Endothelial cell of umbilical vein (primary cell): ENCODE measurements at regions not wholly inside any gene's neighbourhood (a gene's known extent, or its start where the extent isn't known, plus 50 kb on each side); places are given as distances from the start of the nearest gene placed in this dataset.

Experiments used
- BruUV-seq: library from RNA; stranded (reverse); fragments of 400-500 nt; replicated peaks from 2 replicates; lab custom pipeline; 2021; lab: Mats Ljungman, UMichigan
- CTCF ChIA-PET: fragments of 300-600, 350-600 bp; sonication (Branson Sonifier 250); formaldehyde crosslinking; loops from one replicate; lab custom pipeline; 2021; ENCODE audit warnings: antibody characterized with exemption, inconsistent platforms; lab: Charles Lee
- POLR2A ChIA-PET: fragments of 300-600, 350-600 bp; sonication (Branson Sonifier 250); formaldehyde crosslinking; loops from one replicate; lab custom pipeline; 2021; ENCODE audit warnings: antibody characterized with exemption, inconsistent platforms; lab: Charles Lee
- DNase-seq: peaks from one replicate; pipeline ENCODE4 v3.0.0-alpha.2; 2011; ENCODE audit warnings: low read depth, low spot score
- FAIRE-seq: peaks from 2 replicates; lab custom pipeline; 2011; peaks lifted over from hg19 to GRCh38; lab: Jason Lieb, UNC
- H2AFZ ChIP-seq: 2 replicates; pipeline ENCODE4 v1.6.0; 2012; ENCODE audit warnings: low read depth, low read length, control low read depth, inconsistent platforms
- H3K27ac ChIP-seq: 2 replicates; pipeline ENCODE4 v1.5.1; 2011; ENCODE audit warnings: low read depth, mild to moderate bottlenecking, control low read depth, low read length, moderate library complexity; ENCODE audit not compliant: insufficient read depth
- H3K27me3 ChIP-seq, 2 experiments: 2 replicates each; pipeline versions ENCODE4 v1.6.0 to v1.6.1; 2011; ENCODE audit warnings: low read length in 2 of 2, mixed read lengths in 1 of 2; ENCODE audit not compliant: control insufficient read depth in 2 of 2, insufficient read depth in 2 of 2
- H3K36me3 ChIP-seq, 2 experiments: 2 replicates in 1 of 2; 3 replicates in 1 of 2; pipeline ENCODE4 v1.5.1; 2011; ENCODE audit warnings: low read length in 2 of 2, mild to moderate bottlenecking in 1 of 2, moderate library complexity in 1 of 2; ENCODE audit not compliant: control insufficient read depth in 2 of 2, insufficient read depth in 2 of 2; ENCODE audit errors: extremely low read depth in 1 of 2
- H3K4me1 ChIP-seq: 3 replicates; pipeline ENCODE4 v1.5.1; 2011; ENCODE audit warnings: mild to moderate bottlenecking, low read length; ENCODE audit not compliant: control insufficient read depth, insufficient read depth; ENCODE audit errors: extremely low read depth
- H3K4me2 ChIP-seq: 2 replicates; pipeline ENCODE4 v1.6.1; 2011; ENCODE audit warnings: low read length, control low read depth, mixed read lengths; ENCODE audit not compliant: insufficient read depth
- H3K4me3 ChIP-seq, 3 experiments: fragments of 200-600 bp in 1 of 3; sonication (generic), shearing (Covaris generic) in 1 of 3; replicated peaks in 1 of 3; 2 replicates each; pipeline ENCODE4 v1.5.1; 2011 to 2016; ENCODE audit warnings: control low read depth in 3 of 3, low read length in 3 of 3, mild to moderate bottlenecking in 2 of 3, inconsistent platforms in 1 of 3, low read depth in 1 of 3, moderate library complexity in 1 of 3; ENCODE audit not compliant: insufficient read depth in 1 of 3
- H3K79me2 ChIP-seq: 2 replicates; pipeline ENCODE4 v1.6.0; 2012; ENCODE audit warnings: low read length, inconsistent platforms; ENCODE audit not compliant: control insufficient read depth, insufficient read depth
- H3K9ac ChIP-seq: replicated peaks from 2 replicates; pipeline ENCODE3; 2011; ENCODE audit warnings: low read length, control low read depth; ENCODE audit not compliant: insufficient read depth; ENCODE audit errors: extremely low read depth
- H3K9me1 ChIP-seq: replicated peaks from 3 replicates; pipeline ENCODE4 v1.6.0; 2011; ENCODE audit warnings: mild to moderate bottlenecking, low read length; ENCODE audit not compliant: control insufficient read depth, insufficient read depth; ENCODE audit errors: extremely low read depth
- H3K9me3 ChIP-seq: replicated peaks from 2 replicates; pipeline ENCODE4 v1.5.1; 2012; ENCODE audit warnings: low read length, inconsistent platforms; ENCODE audit not compliant: control insufficient read depth, insufficient read depth
- H4K20me1 ChIP-seq: replicated peaks from 2 replicates; pipeline ENCODE3; 2011; ENCODE audit warnings: mild to moderate bottlenecking, low read length; ENCODE audit not compliant: control insufficient read depth, insufficient read depth; ENCODE audit errors: extremely low read depth
- EZH2 ChIP-seq: IDR thresholded peaks from 2 replicates; pipeline ENCODE4 v1.6.1; 2012; ENCODE audit warnings: borderline replicate concordance, low read depth, mild to moderate bottlenecking, moderate library complexity, low read length, inconsistent platforms; ENCODE audit not compliant: severe bottlenecking
- FOS ChIP-seq: IDR thresholded peaks from 2 replicates; pipeline ENCODE4 v1.6.1; 2011; ENCODE audit warnings: mild to moderate bottlenecking, low read length, moderate library complexity, borderline replicate concordance; ENCODE audit not compliant: insufficient read depth
- GATA2 ChIP-seq: IDR thresholded peaks from 2 replicates; pipeline ENCODE4 v1.7.0; 2011; ENCODE audit warnings: low read depth, mild to moderate bottlenecking, moderate library complexity, mixed read lengths, low read length; ENCODE audit not compliant: insufficient read length, insufficient read depth
- JUN ChIP-seq: IDR thresholded peaks from 2 replicates; pipeline ENCODE4 v1.6.1; 2011; ENCODE audit warnings: borderline replicate concordance, low read depth; ENCODE audit not compliant: insufficient read length, insufficient read depth
- MYC ChIP-seq: IDR thresholded peaks from one replicate; pipeline ENCODE4 v1.6.1; 2011; ENCODE audit warnings: mild to moderate bottlenecking, low read depth, low read length
- POLR2A ChIP-seq: IDR thresholded peaks from 2 replicates; pipeline ENCODE4 v1.6.1; 2012; ENCODE audit warnings: low read depth, mild to moderate bottlenecking, control low read depth, low read length
- POLR2AphosphoS5 ChIP-seq: IDR thresholded peaks from 2 replicates; pipeline ENCODE4 v1.6.1; 2012; ENCODE audit warnings: low read depth, mild to moderate bottlenecking, control low read depth, low read length, moderate library complexity; ENCODE audit not compliant: insufficient read depth
- dilution Hi-C: fragments of 300-500 bp; cut with MboI; formaldehyde crosslinking; loops from one replicate; pipeline ENCODE4 v1.15.0; 2019; ENCODE audit warnings: low sequenced_read_pairs; ENCODE audit not compliant: extremely low pct_ligation_motif_present
- intact Hi-C: fragments of 100-400 bp; cut with micrococcal nuclease; formaldehyde crosslinking; loops from one replicate; pipeline ENCODE4 v1.10.0; 2022
- TF ChIP-seq, protein P1 (sequence below), 2 donors: IDR thresholded peaks; 1 replicate in 1 of 2; 2 replicates in 1 of 2; pipeline ENCODE4 v1.5.1; 2011; ENCODE audit warnings: low read length in 2 of 2, mild to moderate bottlenecking in 2 of 2, moderate library complexity in 2 of 2, control low read depth in 1 of 2, inconsistent platforms in 1 of 2, low read depth in 1 of 2; ENCODE audit not compliant: insufficient read depth in 1 of 2; ENCODE audit errors: extremely low read depth in 1 of 2
- TF ChIP-seq, protein P2 (sequence below): IDR thresholded peaks from 2 replicates; pipeline ENCODE4 v1.6.1; 2011; ENCODE audit not compliant: insufficient read depth, insufficient read length

DNA sequence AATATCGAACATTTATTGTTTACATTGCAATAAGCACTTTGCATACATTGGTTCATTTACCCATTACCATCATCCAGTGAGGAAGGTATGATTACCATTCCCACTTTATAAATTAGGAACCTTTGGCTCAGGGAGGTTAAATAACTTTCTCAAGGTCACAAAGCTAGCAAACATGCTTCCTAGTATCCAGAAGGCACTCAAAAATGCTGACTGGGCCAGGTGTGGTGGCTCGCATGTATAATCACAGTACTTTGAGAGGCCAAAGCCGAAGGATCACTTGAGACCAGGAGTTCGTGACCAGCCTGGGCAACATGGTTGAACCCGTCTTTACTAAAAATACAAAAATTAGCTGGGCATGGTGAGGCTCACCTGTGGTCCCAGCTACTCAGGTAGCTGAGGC, 259.6 kb downstream of the TMEM114 start:
- no peak for FAIRE-seq
- CTCF ChIA-PET, result no interaction called here

DNA sequence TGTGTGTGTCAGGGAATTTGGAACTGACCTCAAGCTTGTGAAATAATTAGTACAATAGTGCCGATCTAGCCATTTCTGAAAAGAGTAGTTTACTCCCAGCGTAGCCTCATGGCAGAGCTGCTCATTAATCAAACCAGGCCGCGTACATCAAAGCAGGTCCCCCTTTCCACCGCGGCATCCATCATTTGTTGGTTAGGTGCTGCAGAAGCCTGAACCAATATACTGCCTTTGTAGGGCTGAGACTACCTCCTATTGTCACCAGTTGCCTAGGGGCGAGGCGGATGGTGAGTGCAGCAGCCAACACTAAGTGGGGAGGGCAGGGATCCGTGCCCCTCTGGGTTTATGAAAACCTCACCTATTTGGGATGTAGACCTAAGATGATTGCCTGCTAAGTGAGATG, 264.1 kb downstream of the TMEM114 start:
- intact Hi-C loops, result no loop called here

More for the DNA sequence above, 259.6 kb downstream of the TMEM114 start:
- intact Hi-C loops, result no loop called here
- Histone ChIP-seq H2AFZ (no peak overlapping the region), H3K9ac (no peak overlapping the region), H3K27me3 (no peaks in the 10 kb centered on the region), H3K4me1 (no peaks in the 10 kb centered on the region), H3K4me3 (no peak overlapping the region), H3K9me1 (no peaks in the 10 kb centered on the region), H3K79me2 (no peaks in the 10 kb centered on the region), H3K36me3 (no peaks in the 10 kb centered on the region), H4K20me1 (no peaks in the 10 kb centered on the region), H3K9me3 (peaks cover 5% of the 10 kb centered on the region), H3K4me2 (no peak overlapping the region), H3K27ac (no peak overlapping the region)
- POLR2A ChIA-PET, result no interaction called here
- no TSS peak for BruUV-seq
- TF ChIP-seq, protein P1, sequence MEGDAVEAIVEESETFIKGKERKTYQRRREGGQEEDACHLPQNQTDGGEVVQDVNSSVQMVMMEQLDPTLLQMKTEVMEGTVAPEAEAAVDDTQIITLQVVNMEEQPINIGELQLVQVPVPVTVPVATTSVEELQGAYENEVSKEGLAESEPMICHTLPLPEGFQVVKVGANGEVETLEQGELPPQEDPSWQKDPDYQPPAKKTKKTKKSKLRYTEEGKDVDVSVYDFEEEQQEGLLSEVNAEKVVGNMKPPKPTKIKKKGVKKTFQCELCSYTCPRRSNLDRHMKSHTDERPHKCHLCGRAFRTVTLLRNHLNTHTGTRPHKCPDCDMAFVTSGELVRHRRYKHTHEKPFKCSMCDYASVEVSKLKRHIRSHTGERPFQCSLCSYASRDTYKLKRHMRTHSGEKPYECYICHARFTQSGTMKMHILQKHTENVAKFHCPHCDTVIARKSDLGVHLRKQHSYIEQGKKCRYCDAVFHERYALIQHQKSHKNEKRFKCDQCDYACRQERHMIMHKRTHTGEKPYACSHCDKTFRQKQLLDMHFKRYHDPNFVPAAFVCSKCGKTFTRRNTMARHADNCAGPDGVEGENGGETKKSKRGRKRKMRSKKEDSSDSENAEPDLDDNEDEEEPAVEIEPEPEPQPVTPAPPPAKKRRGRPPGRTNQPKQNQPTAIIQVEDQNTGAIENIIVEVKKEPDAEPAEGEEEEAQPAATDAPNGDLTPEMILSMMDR (IDR thresholded peaks at IDR 0.05; ENCODE audit: extremely low read depth in 1 of 2, insufficient read depth in 1 of 2, low read depth in 1 of 2, low read length in 2 of 2), result no peak
- TF ChIP-seq EZH2 (no peak), GATA2 (no peak), MYC (no peak), JUN (no peak), FOS (no peak), POLR2A (no peak), POLR2AphosphoS5 (no peak)
- no peak for DNase-seq
- dilution Hi-C loops, result no loop called here

More for the DNA sequence above, 264.1 kb downstream of the TMEM114 start:
- H4K20me1 ChIP-seq, result no peaks in the 10 kb centered on the region
- no peak overlapping the region for H3K4me3 ChIP-seq
- H3K9me1 ChIP-seq, result no peaks in the 10 kb centered on the region
- POLR2A ChIA-PET, result no interaction called here
- FAIRE-seq, result no peak
- no peak overlapping the region for H3K9ac ChIP-seq
- no peaks in the 10 kb centered on the region for H3K79me2 ChIP-seq
- no peak overlapping the region for H3K27ac ChIP-seq
- dilution Hi-C loops, result no loop called here
- no peak overlapping the region for H2AFZ ChIP-seq
- no peaks in the 10 kb centered on the region for H3K4me1 ChIP-seq
- TF ChIP-seq POLR2A, result no peak
- TF ChIP-seq GATA2, result no peak
- TF ChIP-seq MYC, result no peak
- TF ChIP-seq POLR2AphosphoS5, result no peak
- TF ChIP-seq EZH2, result no peak
- TF ChIP-seq FOS, result no peak
- TF ChIP-seq, protein P2, sequence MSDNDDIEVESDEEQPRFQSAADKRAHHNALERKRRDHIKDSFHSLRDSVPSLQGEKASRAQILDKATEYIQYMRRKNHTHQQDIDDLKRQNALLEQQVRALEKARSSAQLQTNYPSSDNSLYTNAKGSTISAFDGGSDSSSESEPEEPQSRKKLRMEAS, result no peak
- TF ChIP-seq, protein P1 (IDR thresholded peaks at IDR 0.05; ENCODE audit: extremely low read depth in 1 of 2, insufficient read depth in 1 of 2, low read depth in 1 of 2, low read length in 2 of 2), result no peak
- TF ChIP-seq JUN, result no peak
- no peak for DNase-seq
- H3K9me3 ChIP-seq, result peaks cover 8% of the 10 kb centered on the region
- CTCF ChIA-PET, result no interaction called here
- BruUV-seq, result no TSS peak
- H3K36me3 ChIP-seq, result no peaks in the 10 kb centered on the region
- no peaks in the 10 kb centered on the region for H3K27me3 ChIP-seq
- no peak overlapping the region for H3K4me2 ChIP-seq
